ENCODE measurements at regions not wholly inside any gene's neighbourhood (a gene's known extent, or its start where the extent isn't known, plus 50 kb on each side); places are given as distances from the start of the nearest gene placed in this dataset.
A peak's percentile ranks its signal among the peaks of the same experiment; 100 is the strongest.

GRCh38 chr1:60813071-60813470 lies 269.3 kb upstream of the NFIA start:
- Histone ChIP-seq H3K4ac (ENCODE audit: low read length) (no peak overlapping the region), H3K27ac (replicated peaks; ENCODE audit: low read length) (no peak overlapping the region), H4K8ac (ENCODE audit: low read depth, low read length) (peak overlapping the region; percentile 67), H3K4me1 (ENCODE audit: control insufficient read depth in 2 of 2, insufficient read depth in 1 of 2, low read depth in 1 of 2, low read length in 2 of 2) (peaks cover 0 to 8% of the 10 kb centered on the region in 2 donors), H3K27me3 (ENCODE audit: control insufficient read depth in 3 of 3, insufficient read depth in 3 of 3, low read depth in 1 of 3, low read length in 3 of 3) (no peaks in the 10 kb centered on the region), H3K4me2 (ENCODE audit: insufficient read depth, low read length, poor library complexity, severe bottlenecking) (no peak overlapping the region), H3K79me1 (ENCODE audit: low read depth, low read length) (no peaks in the 10 kb centered on the region), H4K91ac (ENCODE audit: low read depth, low read length, poor library complexity) (no peak overlapping the region), H2BK5ac (ENCODE audit: low read length) (no peak overlapping the region), H3K4me3 (ENCODE audit: low read length in 2 of 2) (no peak overlapping the region), H3K18ac (ENCODE audit: low read length) (no peak overlapping the region), H2BK15ac (ENCODE audit: low read length) (no peak overlapping the region), H3K14ac (ENCODE audit: low read length) (no peak overlapping the region), H2AFZ (ENCODE audit: low read length) (no peak overlapping the region), H2BK12ac (ENCODE audit: low read length) (no peak overlapping the region), H2BK120ac (ENCODE audit: low read depth, low read length) (no peak overlapping the region), H2AK5ac (ENCODE audit: low read depth, low read length) (no peak overlapping the region), H3K9ac (ENCODE audit: low read depth, low read length, poor library complexity) (no peak overlapping the region), H3K9me3 (replicated peaks in 1 of 2; ENCODE audit: control insufficient read depth in 2 of 2, insufficient read depth in 1 of 2, low read depth in 1 of 2, low read length in 2 of 2) (no peaks in the 10 kb centered on the region), H3K23ac (ENCODE audit: low read depth, low read length, poor library complexity) (no peak overlapping the region), H3K36me3 (replicated peaks in 1 of 2; ENCODE audit: control insufficient read depth in 2 of 2, insufficient read depth in 2 of 2, low read length in 2 of 2) (no peaks in the 10 kb centered on the region)
- no CpG with 5 or more reads among the region's 3 CpGs for WGBS, 2 donors (ENCODE audit: extremely low coverage in 2 of 2, insufficient read length in 2 of 2, insufficient replicate concordance in 1 of 2)
- DNase-seq (ENCODE audit: low spot score) = no peak

GRCh38 chr1:60809204-60809980 lies 273.0 kb upstream of the NFIA start:
- no peaks in the 10 kb centered on the region for H3K27me3 ChIP-seq (ENCODE audit: control insufficient read depth in 3 of 3, insufficient read depth in 3 of 3, low read depth in 1 of 3, low read length in 3 of 3)
- no peak overlapping the region for H2BK15ac ChIP-seq (ENCODE audit: low read length)
- no peak overlapping the region for H3K9ac ChIP-seq (ENCODE audit: low read depth, low read length, poor library complexity)
- H2AK5ac ChIP-seq (ENCODE audit: low read depth, low read length) = no peak overlapping the region
- no peak overlapping the region for H3K4ac ChIP-seq (ENCODE audit: low read length)
- no peak overlapping the region for H3K18ac ChIP-seq (ENCODE audit: low read length)
- H2BK12ac ChIP-seq (ENCODE audit: low read length) = no peak overlapping the region
- peaks cover 0 to 8% of the 10 kb centered on the region in 2 donors for H3K4me1 ChIP-seq (ENCODE audit: control insufficient read depth in 2 of 2, insufficient read depth in 1 of 2, low read depth in 1 of 2, low read length in 2 of 2)
- no peak overlapping the region for H4K8ac ChIP-seq (ENCODE audit: low read depth, low read length)
- no peak overlapping the region for H2BK120ac ChIP-seq (ENCODE audit: low read depth, low read length)
- no peak overlapping the region for H3K23ac ChIP-seq (ENCODE audit: low read depth, low read length, poor library complexity)
- H3K4me3 ChIP-seq (ENCODE audit: low read length in 2 of 2) = no peak overlapping the region
- H3K4me2 ChIP-seq (ENCODE audit: insufficient read depth, low read length, poor library complexity, severe bottlenecking) = no peak overlapping the region
- H2BK5ac ChIP-seq (ENCODE audit: low read length) = no peak overlapping the region
- H4K91ac ChIP-seq (ENCODE audit: low read depth, low read length, poor library complexity) = no peak overlapping the region
- no peak overlapping the region for H3K27ac ChIP-seq (replicated peaks; ENCODE audit: low read length)
- no peak overlapping the region for H3K14ac ChIP-seq (ENCODE audit: low read length)
- H3K36me3 ChIP-seq (replicated peaks in 1 of 2; ENCODE audit: control insufficient read depth in 2 of 2, insufficient read depth in 2 of 2, low read length in 2 of 2) = no peaks in the 10 kb centered on the region
- no peaks in the 10 kb centered on the region for H3K79me1 ChIP-seq (ENCODE audit: low read depth, low read length)
- no peak overlapping the region for H2AFZ ChIP-seq (ENCODE audit: low read length)
- no CpG with 5 or more reads among the region's 8 CpGs for WGBS, 2 donors (ENCODE audit: extremely low coverage in 2 of 2, insufficient read length in 2 of 2, insufficient replicate concordance in 1 of 2)
- DNase-seq (ENCODE audit: low spot score) = peak; percentile 14
- peaks cover 0 to 2% of the 10 kb centered on the region in 2 donors for H3K9me3 ChIP-seq (replicated peaks in 1 of 2; ENCODE audit: control insufficient read depth in 2 of 2, insufficient read depth in 1 of 2, low read depth in 1 of 2, low read length in 2 of 2)

GRCh38 chr1:60808676-60809075 lies 273.7 kb upstream of the NFIA start:
- H3K4me3 ChIP-seq (ENCODE audit: low read length in 2 of 2) = no peak overlapping the region
- H2AK5ac ChIP-seq (ENCODE audit: low read depth, low read length) = no peak overlapping the region
- no peak overlapping the region for H4K91ac ChIP-seq (ENCODE audit: low read depth, low read length, poor library complexity)
- H3K79me1 ChIP-seq (ENCODE audit: low read depth, low read length) = no peaks in the 10 kb centered on the region
- no peak overlapping the region for H4K8ac ChIP-seq (ENCODE audit: low read depth, low read length)
- no peak overlapping the region for H3K4ac ChIP-seq (ENCODE audit: low read length)
- DNase-seq (ENCODE audit: low spot score) = no peak
- no peak overlapping the region for H2BK5ac ChIP-seq (ENCODE audit: low read length)
- no CpG with 5 or more reads among the region's 1 CpG for WGBS, 2 donors (ENCODE audit: extremely low coverage in 2 of 2, insufficient read length in 2 of 2, insufficient replicate concordance in 1 of 2)
- H3K4me1 ChIP-seq (ENCODE audit: control insufficient read depth in 2 of 2, insufficient read depth in 1 of 2, low read depth in 1 of 2, low read length in 2 of 2) = peaks cover 0 to 8% of the 10 kb centered on the region in 2 donors
- no peak overlapping the region for H2BK12ac ChIP-seq (ENCODE audit: low read length)
- no peak overlapping the region for H3K4me2 ChIP-seq (ENCODE audit: insufficient read depth, low read length, poor library complexity, severe bottlenecking)
- peaks cover 0 to 2% of the 10 kb centered on the region in 2 donors for H3K9me3 ChIP-seq (replicated peaks in 1 of 2; ENCODE audit: control insufficient read depth in 2 of 2, insufficient read depth in 1 of 2, low read depth in 1 of 2, low read length in 2 of 2)
- no peaks in the 10 kb centered on the region for H3K36me3 ChIP-seq (replicated peaks in 1 of 2; ENCODE audit: control insufficient read depth in 2 of 2, insufficient read depth in 2 of 2, low read length in 2 of 2)
- no peak overlapping the region for H3K9ac ChIP-seq (ENCODE audit: low read depth, low read length, poor library complexity)
- no peaks in the 10 kb centered on the region for H3K27me3 ChIP-seq (ENCODE audit: control insufficient read depth in 3 of 3, insufficient read depth in 3 of 3, low read depth in 1 of 3, low read length in 3 of 3)
- no peak overlapping the region for H3K23ac ChIP-seq (ENCODE audit: low read depth, low read length, poor library complexity)
- H3K18ac ChIP-seq (ENCODE audit: low read length) = no peak overlapping the region
- H3K14ac ChIP-seq (ENCODE audit: low read length) = no peak overlapping the region
- H2AFZ ChIP-seq (ENCODE audit: low read length) = no peak overlapping the region
- no peak overlapping the region for H2BK15ac ChIP-seq (ENCODE audit: low read length)
- no peak overlapping the region for H3K27ac ChIP-seq (replicated peaks; ENCODE audit: low read length)
- no peak overlapping the region for H2BK120ac ChIP-seq (ENCODE audit: low read depth, low read length)

GRCh38 chr1:60802884-60803283 lies 279.5 kb upstream of the NFIA start:
- H2BK15ac ChIP-seq (ENCODE audit: low read length) = no peak overlapping the region
- no peak overlapping the region for H3K23ac ChIP-seq (ENCODE audit: low read depth, low read length, poor library complexity)
- no peak overlapping the region for H3K18ac ChIP-seq (ENCODE audit: low read length)
- no peak overlapping the region for H3K4me2 ChIP-seq (ENCODE audit: insufficient read depth, low read length, poor library complexity, severe bottlenecking)
- WGBS, 2 donors (ENCODE audit: extremely low coverage in 2 of 2, insufficient read length in 2 of 2, insufficient replicate concordance in 1 of 2) = no CpG with 5 or more reads among the region's 2 CpGs
- H2AK5ac ChIP-seq (ENCODE audit: low read depth, low read length) = no peak overlapping the region
- H2BK5ac ChIP-seq (ENCODE audit: low read length) = no peak overlapping the region
- no peak overlapping the region for H2BK12ac ChIP-seq (ENCODE audit: low read length)
- no peaks in the 10 kb centered on the region for H3K4me1 ChIP-seq (ENCODE audit: control insufficient read depth in 2 of 2, insufficient read depth in 1 of 2, low read depth in 1 of 2, low read length in 2 of 2)
- H3K9ac ChIP-seq (ENCODE audit: low read depth, low read length, poor library complexity) = no peak overlapping the region
- H3K36me3 ChIP-seq (replicated peaks in 1 of 2; ENCODE audit: control insufficient read depth in 2 of 2, insufficient read depth in 2 of 2, low read length in 2 of 2) = no peaks in the 10 kb centered on the region
- no peak overlapping the region for H2AFZ ChIP-seq (ENCODE audit: low read length)
- no peak overlapping the region for H3K27ac ChIP-seq (replicated peaks; ENCODE audit: low read length)
- no peak overlapping the region for H3K4ac ChIP-seq (ENCODE audit: low read length)
- H3K4me3 ChIP-seq (ENCODE audit: low read length in 2 of 2) = no peak overlapping the region
- no peaks in the 10 kb centered on the region for H3K27me3 ChIP-seq (ENCODE audit: control insufficient read depth in 3 of 3, insufficient read depth in 3 of 3, low read depth in 1 of 3, low read length in 3 of 3)
- no peak overlapping the region for H4K91ac ChIP-seq (ENCODE audit: low read depth, low read length, poor library complexity)
- no peak overlapping the region for H2BK120ac ChIP-seq (ENCODE audit: low read depth, low read length)
- no peak overlapping the region for H3K14ac ChIP-seq (ENCODE audit: low read length)
- no peak overlapping the region for H4K8ac ChIP-seq (ENCODE audit: low read depth, low read length)
- DNase-seq (ENCODE audit: low spot score) = no peak
- H3K79me1 ChIP-seq (ENCODE audit: low read depth, low read length) = no peaks in the 10 kb centered on the region
- peaks cover 0 to 2% of the 10 kb centered on the region in 2 donors for H3K9me3 ChIP-seq (replicated peaks in 1 of 2; ENCODE audit: control insufficient read depth in 2 of 2, insufficient read depth in 1 of 2, low read depth in 1 of 2, low read length in 2 of 2)
